GM12864 (cell line): ENCODE measurements at regions not wholly inside any gene's neighbourhood (a gene's known extent, or its start where the extent isn't known, plus 50 kb on each side); places are given as distances from the start of the nearest gene placed in this dataset.

Experiments
- DNase-seq: peaks from one replicate; pipeline ENCODE4 v3.0.0-alpha.2; 2011; ENCODE audit warnings: low read depth
- H3K4me3 ChIP-seq: 2 replicates; pipeline ENCODE4 v1.5.1; 2011; ENCODE audit warnings: mild to moderate bottlenecking, low read depth, low read length, control low read depth
- CTCF ChIP-seq: IDR thresholded peaks from 2 replicates; pipeline ENCODE4 v1.5.1; 2011; ENCODE audit warnings: low read depth, mild to moderate bottlenecking, moderate library complexity, low read length, control low read depth, inconsistent platforms; ENCODE audit errors: missing control alignments

GRCh38 chr10:20986049-20986448 is 88.9 kb upstream of the NEBL start:
- DNase-seq = no peak
- no peak for TF ChIP-seq CTCF
- no peak overlapping the region for H3K4me3 ChIP-seq

- DNase-seq = no peak
- no peak overlapping the region for H3K4me3 ChIP-seq
- no peak for TF ChIP-seq CTCF
Observed at GRCh38 chr10:20984662-20985061, 87.6 kb upstream of the NEBL start.

GRCh38 chr10:20981419-20981953 is 84.4 kb upstream of the NEBL start:
- no peak for DNase-seq
- no peak overlapping the region for H3K4me3 ChIP-seq
- no peak for TF ChIP-seq CTCF

GRCh38 chr10:20978617-20979016 is 81.5 kb upstream of the NEBL start:
- H3K4me3 ChIP-seq = no peak overlapping the region
- DNase-seq = no peak
- TF ChIP-seq CTCF = no peak

- TF ChIP-seq CTCF = no peak
- no peak for DNase-seq
- no peak overlapping the region for H3K4me3 ChIP-seq
Observed at GRCh38 chr10:20977300-20977699, 80.2 kb upstream of the NEBL start.

- no peak for DNase-seq
- H3K4me3 ChIP-seq = no peak overlapping the region
- no peak for TF ChIP-seq CTCF
Observed at GRCh38 chr10:20976891-20977290, 79.8 kb upstream of the NEBL start.

GRCh38 chr10:20976390-20976789 is 79.3 kb upstream of the NEBL start:
- DNase-seq = no peak
- TF ChIP-seq CTCF = no peak
- no peak overlapping the region for H3K4me3 ChIP-seq
